ENCODE measurements at regions not wholly inside any gene's neighbourhood (a gene's known extent, or its start where the extent isn't known, plus 50 kb on each side); places are given as distances from the start of the nearest gene placed in this dataset.

DNA sequence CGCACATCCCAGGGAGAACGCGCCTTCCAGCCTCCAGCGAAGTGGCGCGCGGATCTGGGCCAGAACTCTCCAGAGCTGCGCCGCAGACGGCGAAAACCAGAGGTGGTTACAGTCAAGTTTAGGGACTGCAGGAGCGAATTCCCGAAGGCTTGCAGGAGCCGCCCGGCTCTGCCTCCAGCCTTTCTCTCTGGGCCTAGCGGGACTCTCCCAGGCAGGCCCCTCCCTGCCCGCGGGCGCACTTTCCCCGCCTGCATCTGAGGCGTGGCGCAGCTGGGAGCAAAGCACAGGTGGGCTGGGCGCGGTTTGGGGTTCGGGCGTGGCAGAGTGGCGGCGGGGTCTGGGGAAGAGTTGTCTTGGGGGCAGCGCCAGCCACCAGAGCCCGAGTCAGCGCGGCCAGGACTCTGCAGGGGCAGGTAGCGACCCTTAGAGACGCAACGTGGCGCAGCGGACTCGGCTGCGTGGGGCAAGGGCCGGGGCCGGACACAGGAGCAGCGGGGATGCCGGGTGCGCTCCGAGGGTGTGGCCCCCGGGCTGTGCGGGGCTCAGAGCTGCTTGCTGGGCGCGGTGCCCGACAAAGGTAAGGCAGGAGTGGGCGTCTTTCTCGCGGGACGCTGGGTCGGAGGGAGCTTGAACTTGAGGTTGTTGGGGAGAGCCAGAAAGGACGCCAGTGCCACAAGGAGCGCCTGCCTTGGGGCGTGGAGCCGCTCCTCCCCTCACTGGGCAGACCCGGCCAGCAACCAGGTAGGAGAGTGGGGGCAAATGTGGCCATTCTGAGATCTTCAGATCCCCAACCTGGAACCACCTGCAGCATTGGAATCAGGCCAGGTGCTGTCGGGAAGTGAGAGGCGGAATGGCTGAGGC is 1126.0 kb downstream of the AACS start:
- Histone ChIP-seq H3K79me2 (ENCODE audit: insufficient read depth, low read length) (no peaks in the 10 kb centered on the region), H2AK5ac (ENCODE audit: insufficient read length, low read length) (no peak overlapping the region), H3K27me3 (ENCODE audit: insufficient read depth, low read length) (no peaks in the 10 kb centered on the region; the same call in 1 of the 2 replicates), H2BK12ac (ENCODE audit: insufficient read length, low read depth, low read length) (no peak overlapping the region), H2BK5ac (ENCODE audit: insufficient read length, low read length) (no peak overlapping the region), H2BK20ac (ENCODE audit: low read depth, low read length, poor library complexity, severe bottlenecking) (no peak overlapping the region), H3K56ac (ENCODE audit: insufficient read length, low read depth, low read length) (no peak overlapping the region), H3K9ac (ENCODE audit: extremely low read depth, insufficient read length, low read length) (peak overlapping the region; percentile 25), H2BK120ac (ENCODE audit: low read depth, low read length, poor library complexity, severe bottlenecking) (no peak overlapping the region), H4K8ac (replicated peaks; ENCODE audit: insufficient read length, low read depth, low read length) (no peak overlapping the region), H2AFZ (ENCODE audit: low read length) (peak overlapping the region; percentile 78), H4K5ac (ENCODE audit: insufficient read length, low read depth, low read length) (no peak overlapping the region), H3K27ac (ENCODE audit: insufficient read length, low read depth, low read length) (no peak overlapping the region), H2BK15ac (ENCODE audit: low read depth, low read length) (no peak overlapping the region), H4K91ac (ENCODE audit: insufficient read length, low read depth, low read length) (no peak overlapping the region), H3K79me1 (ENCODE audit: insufficient read depth, low read depth, low read length, poor library complexity, severe bottlenecking) (no peaks in the 10 kb centered on the region), H3K23ac (ENCODE audit: insufficient read length, low read depth, low read length) (no peak overlapping the region), H3K4me1 (ENCODE audit: insufficient read depth, low read length) (no peaks in the 10 kb centered on the region; the same call in 1 of the 2 replicates), H3K4me2 (ENCODE audit: insufficient read depth, insufficient read length, low read length) (peak overlapping the region; percentile 66), H3K23me2 (ENCODE audit: insufficient read length, low read depth, low read length, poor library complexity, severe bottlenecking) (peaks cover 11% of the 10 kb centered on the region), H3T11ph (ENCODE audit: low read length) (no peak overlapping the region), H3K14ac (ENCODE audit: insufficient read depth, low read length) (peak overlapping the region; percentile 55), H3K18ac (ENCODE audit: insufficient read length, low read depth, low read length) (peak overlapping the region; percentile 67), H3K4ac (ENCODE audit: low read depth, low read length) (no peak overlapping the region), H4K20me1 (ENCODE audit: control insufficient read depth, insufficient read depth, insufficient read length) (no peaks in the 10 kb centered on the region), H3K9me3 (ENCODE audit: control insufficient read depth, low read depth, low read length) (no peaks in the 10 kb centered on the region)
- WGBS (ENCODE audit: extremely low coverage, insufficient read length, low lambda C conversion rate) = no CpG with 5 or more reads among the region's 62 CpGs
- Mint-ChIP-seq H3K4me1 (peaks cover 7 to 13% of the 10 kb centered on the region in 2 experiments), H3K4me3 (peak overlapping the region; percentile 80 to 81), H3K36me3 (ENCODE audit: insufficient read depth in 1 of 3, low read depth in 3 of 3) (peaks cover 0 to 3% (median 2%) of the 10 kb centered on the region in 3 experiments; a peak in 3 of 7 replicates), H3K27me3 (ENCODE audit: low read depth) (peaks cover 42% of the 10 kb centered on the region), H3K27ac (no peak overlapping the region), H3K9me3 (no peaks in the 10 kb centered on the region)
- DNase-seq = peak; percentile 79
- TF ChIP-seq CTCF (conservative IDR thresholded peaks at IDR 0.05) = no peak

Data from H9 (cell line).